ENCODE measurements at regions not wholly inside any gene's neighbourhood (a gene's known extent, or its start where the extent isn't known, plus 50 kb on each side); places are given as distances from the start of the nearest gene placed in this dataset.

DNA sequence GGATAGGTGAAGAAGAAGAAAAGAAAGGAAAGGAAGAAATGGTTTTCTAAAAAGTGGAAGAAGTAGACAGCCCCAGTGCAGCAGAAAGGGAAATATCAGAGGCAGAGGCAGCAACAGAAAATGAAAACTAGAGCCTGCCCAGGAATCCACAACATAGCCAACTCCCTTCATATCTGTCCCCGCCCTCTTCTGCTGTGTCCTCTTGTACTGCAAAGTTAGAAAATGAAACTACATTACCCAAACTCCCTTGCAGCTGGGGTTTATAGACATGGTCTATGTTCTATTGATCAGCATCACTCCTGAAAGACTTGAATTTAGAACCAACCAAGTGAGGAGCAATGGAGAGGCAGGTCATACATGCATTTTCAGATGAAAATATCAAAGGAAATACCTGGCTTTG lies 200.5 kb upstream of the PHACTR1 start:
- no peak overlapping the region for H2BK15ac ChIP-seq (ENCODE audit: low read length)
- no peaks in the 10 kb centered on the region for H3K27me3 ChIP-seq (ENCODE audit: control insufficient read depth in 3 of 3, insufficient read depth in 3 of 3, low read depth in 1 of 3, low read length in 3 of 3)
- H3K4me3 ChIP-seq (ENCODE audit: low read length in 2 of 2) = no peak overlapping the region
- no peak for DNase-seq (ENCODE audit: low spot score)
- H4K91ac ChIP-seq (ENCODE audit: low read depth, low read length, poor library complexity) = no peak overlapping the region
- H3K4me1 ChIP-seq (ENCODE audit: control insufficient read depth in 2 of 2, insufficient read depth in 1 of 2, low read depth in 1 of 2, low read length in 2 of 2) = no peaks in the 10 kb centered on the region
- no peak overlapping the region for H2AFZ ChIP-seq (ENCODE audit: low read length)
- H2BK5ac ChIP-seq (ENCODE audit: low read length) = no peak overlapping the region
- no peak overlapping the region for H3K9ac ChIP-seq (ENCODE audit: low read depth, low read length, poor library complexity)
- H3K36me3 ChIP-seq (replicated peaks in 1 of 2; ENCODE audit: control insufficient read depth in 2 of 2, insufficient read depth in 2 of 2, low read length in 2 of 2) = no peaks in the 10 kb centered on the region
- no peak overlapping the region for H3K4me2 ChIP-seq (ENCODE audit: insufficient read depth, low read length, poor library complexity, severe bottlenecking)
- no peaks in the 10 kb centered on the region for H3K9me3 ChIP-seq (replicated peaks in 1 of 2; ENCODE audit: control insufficient read depth in 2 of 2, insufficient read depth in 1 of 2, low read depth in 1 of 2, low read length in 2 of 2)
- no peak overlapping the region for H3K27ac ChIP-seq (replicated peaks; ENCODE audit: low read length)
- H4K8ac ChIP-seq (ENCODE audit: low read depth, low read length) = no peak overlapping the region
- no peaks in the 10 kb centered on the region for H3K79me1 ChIP-seq (ENCODE audit: low read depth, low read length)
- no peak overlapping the region for H2BK12ac ChIP-seq (ENCODE audit: low read length)
- H3K14ac ChIP-seq (ENCODE audit: low read length) = no peak overlapping the region
- H2BK120ac ChIP-seq (ENCODE audit: low read depth, low read length) = no peak overlapping the region
- H2AK5ac ChIP-seq (ENCODE audit: low read depth, low read length) = no peak overlapping the region
- H3K4ac ChIP-seq (ENCODE audit: low read length) = no peak overlapping the region
- H3K18ac ChIP-seq (ENCODE audit: low read length) = no peak overlapping the region
- no peak overlapping the region for H3K23ac ChIP-seq (ENCODE audit: low read depth, low read length, poor library complexity)
- WGBS, 2 donors (ENCODE audit: extremely low coverage in 2 of 2, insufficient read length in 2 of 2, insufficient replicate concordance in 1 of 2) = no CpG with 5 or more reads among the region's 1 CpG

DNA sequence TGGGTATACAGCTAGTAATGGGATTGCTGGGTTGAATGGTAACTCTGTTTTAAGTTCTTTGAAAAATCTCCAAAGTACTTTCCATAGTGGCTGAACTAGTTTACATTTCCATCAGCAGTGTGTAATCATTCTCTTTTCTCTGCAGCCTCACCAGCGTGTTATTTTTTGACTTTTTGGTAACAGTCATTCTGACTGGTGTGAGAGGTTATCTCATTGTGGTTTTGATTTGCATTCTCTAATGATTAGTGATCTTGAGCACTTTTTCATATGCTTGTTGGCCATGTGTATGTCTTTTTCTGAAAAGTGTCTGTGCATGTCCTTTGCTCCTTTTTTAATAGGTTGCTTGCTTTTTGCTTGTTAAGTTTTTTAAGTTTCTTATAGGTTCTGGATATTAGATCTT lies 194.2 kb upstream of the PHACTR1 start:
- H2BK12ac ChIP-seq (ENCODE audit: low read length) = no peak overlapping the region
- no peak for DNase-seq (ENCODE audit: low spot score)
- no peak overlapping the region for H2BK15ac ChIP-seq (ENCODE audit: low read length)
- no peaks in the 10 kb centered on the region for H3K4me1 ChIP-seq (ENCODE audit: control insufficient read depth in 2 of 2, insufficient read depth in 1 of 2, low read depth in 1 of 2, low read length in 2 of 2)
- no peaks in the 10 kb centered on the region for H3K9me3 ChIP-seq (replicated peaks in 1 of 2; ENCODE audit: control insufficient read depth in 2 of 2, insufficient read depth in 1 of 2, low read depth in 1 of 2, low read length in 2 of 2)
- H2BK120ac ChIP-seq (ENCODE audit: low read depth, low read length) = no peak overlapping the region
- no peak overlapping the region for H3K4me2 ChIP-seq (ENCODE audit: insufficient read depth, low read length, poor library complexity, severe bottlenecking)
- H3K14ac ChIP-seq (ENCODE audit: low read length) = no peak overlapping the region
- WGBS, 2 donors (ENCODE audit: extremely low coverage in 2 of 2, insufficient read length in 2 of 2, insufficient replicate concordance in 1 of 2) = no CpG with 5 or more reads among the region's 1 CpG
- H2AK5ac ChIP-seq (ENCODE audit: low read depth, low read length) = no peak overlapping the region
- H3K27ac ChIP-seq (replicated peaks; ENCODE audit: low read length) = no peak overlapping the region
- H3K27me3 ChIP-seq (ENCODE audit: control insufficient read depth in 3 of 3, insufficient read depth in 3 of 3, low read depth in 1 of 3, low read length in 3 of 3) = no peaks in the 10 kb centered on the region
- H3K4ac ChIP-seq (ENCODE audit: low read length) = no peak overlapping the region
- H3K23ac ChIP-seq (ENCODE audit: low read depth, low read length, poor library complexity) = no peak overlapping the region
- no peak overlapping the region for H2BK5ac ChIP-seq (ENCODE audit: low read length)
- no peak overlapping the region for H4K8ac ChIP-seq (ENCODE audit: low read depth, low read length)
- no peak overlapping the region for H4K91ac ChIP-seq (ENCODE audit: low read depth, low read length, poor library complexity)
- H3K9ac ChIP-seq (ENCODE audit: low read depth, low read length, poor library complexity) = no peak overlapping the region
- no peaks in the 10 kb centered on the region for H3K36me3 ChIP-seq (replicated peaks in 1 of 2; ENCODE audit: control insufficient read depth in 2 of 2, insufficient read depth in 2 of 2, low read length in 2 of 2)
- H3K4me3 ChIP-seq (ENCODE audit: low read length in 2 of 2) = no peak overlapping the region
- no peaks in the 10 kb centered on the region for H3K79me1 ChIP-seq (ENCODE audit: low read depth, low read length)
- H2AFZ ChIP-seq (ENCODE audit: low read length) = no peak overlapping the region
- no peak overlapping the region for H3K18ac ChIP-seq (ENCODE audit: low read length)

DNA sequence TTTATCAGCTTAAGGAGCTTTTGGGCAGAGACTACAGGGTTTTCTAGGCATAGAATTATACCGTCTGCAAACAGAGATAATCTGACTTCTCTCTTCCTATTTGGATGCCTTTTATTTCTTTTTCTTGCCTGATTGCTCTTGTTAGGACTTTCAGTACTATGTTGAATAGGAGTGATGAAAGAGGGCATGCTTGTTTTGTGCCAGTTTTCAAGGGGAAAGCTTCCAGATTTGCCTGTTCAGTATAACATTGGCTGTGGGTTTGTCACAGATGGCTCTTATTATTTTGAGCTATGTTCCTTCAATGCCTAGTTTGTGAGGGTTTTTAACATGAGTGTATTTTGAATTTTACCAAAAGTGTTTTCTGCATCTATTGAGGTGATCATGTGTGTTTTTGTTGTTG lies 192.8 kb upstream of the PHACTR1 start:
- Histone ChIP-seq H4K91ac (ENCODE audit: low read depth, low read length, poor library complexity) (no peak overlapping the region), H3K9me3 (replicated peaks in 1 of 2; ENCODE audit: control insufficient read depth in 2 of 2, insufficient read depth in 1 of 2, low read depth in 1 of 2, low read length in 2 of 2) (no peaks in the 10 kb centered on the region)

DNA sequence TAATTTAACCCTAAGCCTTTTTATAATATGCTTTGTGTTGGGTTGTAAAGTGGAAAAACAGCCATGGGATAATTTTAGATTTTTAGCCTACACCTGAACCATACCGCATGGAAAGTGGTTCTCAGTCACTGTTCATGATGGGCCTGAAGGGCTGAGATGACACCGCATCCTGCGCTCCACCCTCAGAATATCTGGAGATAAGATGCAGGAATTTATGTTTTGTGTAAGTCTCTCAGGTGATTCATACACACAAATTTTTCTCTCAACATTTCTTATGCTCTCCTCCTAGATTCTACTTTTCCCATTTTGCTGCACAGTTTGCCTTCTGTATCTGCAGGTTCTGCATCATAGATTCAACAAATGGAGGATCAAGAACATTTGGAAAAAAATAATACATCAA lies 191.3 kb upstream of the PHACTR1 start:
- Histone ChIP-seq H3K14ac (ENCODE audit: low read length) (no peak overlapping the region), H2BK12ac (ENCODE audit: low read length) (no peak overlapping the region), H2AK5ac (ENCODE audit: low read depth, low read length) (no peak overlapping the region), H3K4me1 (ENCODE audit: control insufficient read depth in 2 of 2, insufficient read depth in 1 of 2, low read depth in 1 of 2, low read length in 2 of 2) (peaks cover 0 to 3% of the 10 kb centered on the region in 2 donors), H3K4me2 (ENCODE audit: insufficient read depth, low read length, poor library complexity, severe bottlenecking) (no peak overlapping the region), H2BK5ac (ENCODE audit: low read length) (no peak overlapping the region), H3K27ac (replicated peaks; ENCODE audit: low read length) (no peak overlapping the region), H3K23ac (ENCODE audit: low read depth, low read length, poor library complexity) (no peak overlapping the region), H3K4me3 (ENCODE audit: low read length in 2 of 2) (no peak overlapping the region), H2AFZ (ENCODE audit: low read length) (no peak overlapping the region), H3K18ac (ENCODE audit: low read length) (no peak overlapping the region), H4K91ac (ENCODE audit: low read depth, low read length, poor library complexity) (no peak overlapping the region), H2BK15ac (ENCODE audit: low read length) (no peak overlapping the region), H3K27me3 (ENCODE audit: control insufficient read depth in 3 of 3, insufficient read depth in 3 of 3, low read depth in 1 of 3, low read length in 3 of 3) (no peaks in the 10 kb centered on the region), H3K9me3 (replicated peaks in 1 of 2; ENCODE audit: control insufficient read depth in 2 of 2, insufficient read depth in 1 of 2, low read depth in 1 of 2, low read length in 2 of 2) (no peaks in the 10 kb centered on the region), H3K79me1 (ENCODE audit: low read depth, low read length) (no peaks in the 10 kb centered on the region), H3K36me3 (replicated peaks in 1 of 2; ENCODE audit: control insufficient read depth in 2 of 2, insufficient read depth in 2 of 2, low read length in 2 of 2) (no peaks in the 10 kb centered on the region), H3K9ac (ENCODE audit: low read depth, low read length, poor library complexity) (no peak overlapping the region), H2BK120ac (ENCODE audit: low read depth, low read length) (no peak overlapping the region), H3K4ac (ENCODE audit: low read length) (no peak overlapping the region), H4K8ac (ENCODE audit: low read depth, low read length) (no peak overlapping the region)
- WGBS, 2 donors (ENCODE audit: extremely low coverage in 2 of 2, insufficient read length in 2 of 2, insufficient replicate concordance in 1 of 2) = no CpG with 5 or more reads among the region's 3 CpGs
- DNase-seq (ENCODE audit: low spot score) = no peak

More for the DNA sequence above, 192.8 kb upstream of the PHACTR1 start:
- Histone ChIP-seq H3K36me3 (replicated peaks in 1 of 2; ENCODE audit: control insufficient read depth in 2 of 2, insufficient read depth in 2 of 2, low read length in 2 of 2) (no peaks in the 10 kb centered on the region), H4K8ac (ENCODE audit: low read depth, low read length) (no peak overlapping the region), H3K18ac (ENCODE audit: low read length) (no peak overlapping the region), H2BK15ac (ENCODE audit: low read length) (no peak overlapping the region), H3K4me3 (ENCODE audit: low read length in 2 of 2) (no peak overlapping the region), H3K23ac (ENCODE audit: low read depth, low read length, poor library complexity) (no peak overlapping the region), H2BK5ac (ENCODE audit: low read length) (no peak overlapping the region), H2BK12ac (ENCODE audit: low read length) (no peak overlapping the region), H3K27ac (replicated peaks; ENCODE audit: low read length) (no peak overlapping the region), H3K4ac (ENCODE audit: low read length) (no peak overlapping the region), H2AFZ (ENCODE audit: low read length) (no peak overlapping the region), H2BK120ac (ENCODE audit: low read depth, low read length) (no peak overlapping the region), H3K79me1 (ENCODE audit: low read depth, low read length) (no peaks in the 10 kb centered on the region), H3K4me2 (ENCODE audit: insufficient read depth, low read length, poor library complexity, severe bottlenecking) (no peak overlapping the region), H3K14ac (ENCODE audit: low read length) (no peak overlapping the region), H3K27me3 (ENCODE audit: control insufficient read depth in 3 of 3, insufficient read depth in 3 of 3, low read depth in 1 of 3, low read length in 3 of 3) (no peaks in the 10 kb centered on the region), H3K9ac (ENCODE audit: low read depth, low read length, poor library complexity) (no peak overlapping the region), H3K4me1 (ENCODE audit: control insufficient read depth in 2 of 2, insufficient read depth in 1 of 2, low read depth in 1 of 2, low read length in 2 of 2) (peaks cover 0 to 3% of the 10 kb centered on the region in 2 donors), H2AK5ac (ENCODE audit: low read depth, low read length) (no peak overlapping the region)
- WGBS, 2 donors (ENCODE audit: extremely low coverage in 2 of 2, insufficient read length in 2 of 2, insufficient replicate concordance in 1 of 2) = no CpG with 5 or more reads among the region's 1 CpG
- no peak for DNase-seq (ENCODE audit: low spot score)
